Heart left ventricle (tissue), 16 donors: ENCODE measurements at regions not wholly inside any gene's neighbourhood (a gene's known extent, or its start where the extent isn't known, plus 50 kb on each side); places are given as distances from the start of the nearest gene placed in this dataset.

ENCODE experiments used
- ATAC-seq, 4 donors: fragments of 200-7000 bp; cut with Tn5 transposase; one replicate each; pipeline ENCODE4 v1.9.1; 2020 to 2022; ENCODE audit warnings: moderate library complexity in 4 of 4, mild to moderate bottlenecking in 3 of 4, moderate number of reproducible peaks in 1 of 4
- DNase-seq, 5 donors: peaks; one replicate each; pipeline ENCODE4 v3.0.0-alpha.2; 2020
- H3K27ac ChIP-seq, 12 donors: fragments of 200-600 bp; sonication (generic) in 4 of 12; one replicate each; pipeline versions ENCODE4 v1.5.0 to v1.8.0; 2016 to 2022; ENCODE audit warnings: mild to moderate bottlenecking in 2 of 12
- H3K27me3 ChIP-seq, 9 donors: fragments of 200-600 bp; sonication (generic) in 2 of 9; one replicate each; pipeline versions ENCODE4 v1.5.1 to v1.8.0; 2016 to 2022; ENCODE audit warnings: mild to moderate bottlenecking in 3 of 9
- H3K36me3 ChIP-seq, 9 donors: fragments of 200-600 bp; sonication (generic) in 2 of 9; one replicate each; pipeline versions ENCODE4 v1.5.0 to v1.8.0; 2018 to 2022; ENCODE audit warnings: mild to moderate bottlenecking in 2 of 9
- H3K4me1 ChIP-seq, 12 donors: fragments of 200-600 bp; sonication (generic) in 4 of 12; one replicate each; pipeline versions ENCODE4 v1.5.0 to v1.8.0; 2016 to 2022; ENCODE audit warnings: mild to moderate bottlenecking in 3 of 12
- H3K4me3 ChIP-seq, 12 donors: fragments of 200-600 bp; sonication (generic) in 4 of 12; one replicate each; pipeline versions ENCODE4 v1.5.0 to v1.8.0; 2017 to 2022; ENCODE audit warnings: mild to moderate bottlenecking in 9 of 12, moderate library complexity in 4 of 12
- H3K9me3 ChIP-seq, 12 donors: fragments of 200-600 bp; sonication (generic) in 4 of 12; one replicate each; pipeline versions ENCODE4 v1.5.0 to v1.8.0; 2016 to 2022; ENCODE audit warnings: mild to moderate bottlenecking in 1 of 12
- POLR2A ChIP-seq, 2 donors: fragments of 450-650 bp; IDR thresholded peaks; one replicate each; pipeline ENCODE4 v1.6.1; 2017; ENCODE audit warnings: antibody characterized with exemption in 2 of 2, mild to moderate bottlenecking in 2 of 2, moderate library complexity in 2 of 2
- WGBS, 4 donors: extraction: QIAGEN DNeasy Blood & Tissue Kit in 2 of 4; methylation state at CpG; one replicate each; pipeline versions ENCODE4 v1.1.5 to v1.1.7; 2013 to 2018; 5-methylcytosine and 5-hydroxymethylcytosine counted together
- intact Hi-C, 10 donors: fragments of 100-400 bp; cut with DNase I; formaldehyde crosslinking; loops; one replicate each; pipeline versions ENCODE4 v1.11.1 to v1.14.2; 2022
- TF ChIP-seq, protein P1 (sequence below), 12 donors: fragments of 200-600 bp; sonication (generic) in 4 of 12; IDR thresholded peaks; one replicate each; pipeline versions ENCODE4 v1.5.0 to v1.8.0; 2018 to 2022; ENCODE audit warnings: antibody characterized with exemption in 12 of 12, mild to moderate bottlenecking in 5 of 12
- donor health status: ischemic (EF 13 %, LVEDD 7.1; RV severe dilation, severe dysfunction).
- donor health status: healthy with polysubstance abuse.
- donor health status: DM: no; HTN: yes; CAD: no.
- donor health status: DM: no; HTN: no; CAD: no.
- donor health status: ischemic (EF 25% LVEDD 6.9; RV normal size, moderate dysfunction).
- donor health status: ischemic (EF 25% LVEDD 5.7; RV mildly dilated, moderate dysfunction).
- donor health status: healthy.
- donor health status: DM: yes; HTN: yes; CAD: no.
- donor health status: ischemic (EF 35%, LVEDD 5.7; RV mildly dilated, moderate dysfunction).
- donor health status: nonischemic (EF 11% LVEDD 7.7; RV severe dilation, severe dysfunction).
- donor health status: DM: yes; HTN: yes; CAD: no.
- donor health status: PGD.
- donor health status: ischemic (EF 29% LVEDD 5.4; RV normal size, mild dysfunction).
- donor health status: nonischemic (EF 23%, LVEDD 6.1; RV moderate dilation, normal function).

GRCh38 chr1:24255226-24255625 lies 63.9 kb upstream of the GRHL3 start:
- ATAC-seq (no peak), DNase-seq (no peak)
- Histone ChIP-seq H3K36me3 (no peaks in the 10 kb centered on the region), H3K27ac (no peak overlapping the region), H3K4me3 (no peak overlapping the region), H3K27me3 (no peaks in the 10 kb centered on the region), H3K9me3 (no peaks in the 10 kb centered on the region), H3K4me1 (no peaks in the 10 kb centered on the region)
- intact Hi-C loops: no loop called here
- TF ChIP-seq POLR2A (IDR thresholded peaks at IDR 0.05): no peak
- TF ChIP-seq, protein P1, sequence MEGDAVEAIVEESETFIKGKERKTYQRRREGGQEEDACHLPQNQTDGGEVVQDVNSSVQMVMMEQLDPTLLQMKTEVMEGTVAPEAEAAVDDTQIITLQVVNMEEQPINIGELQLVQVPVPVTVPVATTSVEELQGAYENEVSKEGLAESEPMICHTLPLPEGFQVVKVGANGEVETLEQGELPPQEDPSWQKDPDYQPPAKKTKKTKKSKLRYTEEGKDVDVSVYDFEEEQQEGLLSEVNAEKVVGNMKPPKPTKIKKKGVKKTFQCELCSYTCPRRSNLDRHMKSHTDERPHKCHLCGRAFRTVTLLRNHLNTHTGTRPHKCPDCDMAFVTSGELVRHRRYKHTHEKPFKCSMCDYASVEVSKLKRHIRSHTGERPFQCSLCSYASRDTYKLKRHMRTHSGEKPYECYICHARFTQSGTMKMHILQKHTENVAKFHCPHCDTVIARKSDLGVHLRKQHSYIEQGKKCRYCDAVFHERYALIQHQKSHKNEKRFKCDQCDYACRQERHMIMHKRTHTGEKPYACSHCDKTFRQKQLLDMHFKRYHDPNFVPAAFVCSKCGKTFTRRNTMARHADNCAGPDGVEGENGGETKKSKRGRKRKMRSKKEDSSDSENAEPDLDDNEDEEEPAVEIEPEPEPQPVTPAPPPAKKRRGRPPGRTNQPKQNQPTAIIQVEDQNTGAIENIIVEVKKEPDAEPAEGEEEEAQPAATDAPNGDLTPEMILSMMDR (IDR thresholded peaks at IDR 0.05): no peak
- 78 to 93% (median 92%) methylated on average over 7 of the region's 7 CpGs for WGBS, 4 donors

DNA sequence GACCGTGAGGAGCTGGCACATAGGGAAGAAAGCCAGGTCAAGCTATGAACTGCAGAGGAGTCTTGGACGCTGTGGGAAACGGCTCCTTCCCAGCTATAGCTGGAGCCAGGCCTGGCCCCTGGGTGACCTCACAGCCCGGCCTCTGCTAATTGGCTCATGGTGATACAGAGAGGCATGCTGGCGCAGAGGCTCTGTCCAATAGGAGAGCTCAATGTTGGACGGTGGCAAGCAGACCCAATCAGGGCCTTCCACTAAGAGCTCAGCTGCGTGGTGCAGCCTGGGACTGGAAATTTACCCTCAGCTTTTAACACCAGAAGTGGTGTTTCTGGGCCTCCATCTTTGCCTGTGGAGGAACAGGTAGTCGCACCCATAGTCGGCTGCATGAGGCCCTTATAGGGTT lies 64.4 kb upstream of the GRHL3 start:
- no peaks in the 10 kb centered on the region for H3K27me3 ChIP-seq
- intact Hi-C loops: no loop called here
- DNase-seq: no peak
- H3K9me3 ChIP-seq: no peaks in the 10 kb centered on the region
- 88 to 94% (median 91%) methylated on average over 8 to 9 of the region's 9 CpGs for WGBS, 4 donors
- H3K36me3 ChIP-seq: no peaks in the 10 kb centered on the region
- no peak for TF ChIP-seq POLR2A (IDR thresholded peaks at IDR 0.05)
- TF ChIP-seq, protein P1 (IDR thresholded peaks at IDR 0.05): no peak
- H3K4me1 ChIP-seq: no peaks in the 10 kb centered on the region
- no peak overlapping the region for H3K27ac ChIP-seq
- H3K4me3 ChIP-seq: no peak overlapping the region
- ATAC-seq: no peak

- Histone ChIP-seq H3K4me1 (no peaks in the 10 kb centered on the region), H3K4me3 (no peak overlapping the region), H3K36me3 (no peaks in the 10 kb centered on the region), H3K27ac (no peak overlapping the region), H3K9me3 (no peaks in the 10 kb centered on the region), H3K27me3 (no peaks in the 10 kb centered on the region)
- DNase-seq (no peak), ATAC-seq (no peak)
- intact Hi-C loops: no loop called here
- 71 to 92% (median 88%) methylated on average over 6 of the region's 6 CpGs for whole genome bisulfite sequencing, 4 donors
- TF ChIP-seq POLR2A (IDR thresholded peaks at IDR 0.05): no peak
- TF ChIP-seq, protein P1 (IDR thresholded peaks at IDR 0.05): no peak
Measured at GRCh38 chr1:24253571-24253970, 65.6 kb upstream of the GRHL3 start.

DNA sequence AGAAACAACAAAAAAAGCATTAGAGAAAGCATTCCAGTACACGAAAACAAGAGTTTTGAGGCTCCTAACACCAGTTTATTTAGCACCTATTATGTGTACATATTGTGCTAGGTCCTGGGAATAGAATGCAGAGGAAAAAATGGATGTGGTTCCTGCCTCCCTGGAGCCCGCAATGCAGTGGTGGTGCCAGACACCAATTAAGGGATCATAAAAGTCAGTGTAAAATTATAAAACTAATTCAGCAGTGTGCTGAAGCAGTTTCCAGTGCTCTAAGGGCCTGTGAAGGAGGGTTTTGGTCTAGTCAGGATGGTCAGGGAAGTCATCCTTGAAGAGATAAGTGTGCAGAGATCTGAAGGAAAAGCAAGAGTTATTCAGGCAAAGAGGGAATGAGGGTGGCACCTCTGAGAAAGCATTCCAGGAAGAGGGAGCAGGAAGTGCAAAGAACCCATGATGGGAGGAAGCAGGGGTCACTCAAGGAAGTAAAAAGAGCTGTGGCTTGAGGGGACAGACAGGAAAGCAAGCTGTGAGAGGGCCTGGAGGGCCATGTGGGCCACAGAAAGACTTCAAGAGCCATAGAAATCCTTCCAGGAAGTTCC lies 65.2 kb upstream of the IFNLR1 start:
- H3K4me3 ChIP-seq: no peak overlapping the region
- ATAC-seq (no peak), DNase-seq (no peak)
- no peaks in the 10 kb centered on the region for H3K9me3 ChIP-seq
- no peak overlapping the region for H3K27ac ChIP-seq
- TF ChIP-seq, protein P1 (IDR thresholded peaks at IDR 0.05): no peak
- no peak for TF ChIP-seq POLR2A (IDR thresholded peaks at IDR 0.05)
- no peaks in the 10 kb centered on the region for H3K27me3 ChIP-seq
- intact Hi-C loops: no loop called here
- no peaks in the 10 kb centered on the region for H3K4me1 ChIP-seq
- H3K36me3 ChIP-seq: no peaks in the 10 kb centered on the region
- 88 to 98% (median 90%) methylated on average over 2 of the region's 2 CpGs for WGBS, 4 donors
